Natural killer cell (primary cell): ENCODE measurements at regions not wholly inside any gene's neighbourhood (a gene's known extent, or its start where the extent isn't known, plus 50 kb on each side); places are given as distances from the start of the nearest gene placed in this dataset.

Experiments used
- ATAC-seq, 3 donors: fragments of 150-1000 bp in 2 of 3; fragments of 200-7000 bp in 1 of 3; cut with Tn5 transposase; 1 replicate in 1 of 3; 2 replicates in 2 of 3; pipeline ENCODE4 v1.10.0; 2021; ENCODE audit warnings: mild to moderate bottlenecking in 2 of 3, moderate library complexity in 2 of 3
- DNase-seq, 2 donors: peaks; one replicate each; pipeline versions ENCODE4 v3.0.0 to v3.0.0-alpha.2; 2013 to 2021; ENCODE audit warnings: mixed read lengths in 1 of 2
- H3K27ac ChIP-seq: one replicate; pipeline ENCODE4 v1.5.1; 2013; ENCODE audit warnings: mild to moderate bottlenecking, low read length
- H3K27me3 ChIP-seq: one replicate; pipeline ENCODE4 v1.6.1; 2013; ENCODE audit warnings: low read length; ENCODE audit not compliant: control insufficient read depth, insufficient read depth
- H3K36me3 ChIP-seq: one replicate; pipeline ENCODE4 v1.6.1; 2013; ENCODE audit warnings: low read length; ENCODE audit not compliant: control insufficient read depth, insufficient read depth
- H3K4me1 ChIP-seq: one replicate; pipeline ENCODE4 v1.6.1; 2013; ENCODE audit warnings: low read length; ENCODE audit not compliant: control insufficient read depth, insufficient read depth
- H3K4me3 ChIP-seq: one replicate; pipeline ENCODE4 v1.5.1; 2013; ENCODE audit warnings: low read length
- H3K9me3 ChIP-seq: one replicate; pipeline ENCODE4 v1.6.1; 2013; ENCODE audit warnings: low read length; ENCODE audit not compliant: control insufficient read depth, insufficient read depth
- H3K27ac Mint-ChIP-seq, 2 donors: one replicate each; pipeline ENCODE4 v1.8.0; 2022; ENCODE audit warnings: mild to moderate bottlenecking in 2 of 2, mixed read lengths in 2 of 2, moderate library complexity in 1 of 2
- H3K27me3 Mint-ChIP-seq, 2 donors: one replicate each; pipeline ENCODE4 v1.8.0; 2022; ENCODE audit warnings: low read depth in 2 of 2, mixed read lengths in 2 of 2
- H3K36me3 Mint-ChIP-seq: one replicate; pipeline ENCODE4 v1.8.0; 2022; ENCODE audit warnings: mixed read lengths
- H3K4me1 Mint-ChIP-seq, 2 donors: one replicate each; pipeline ENCODE4 v1.8.0; 2022; ENCODE audit warnings: mixed read lengths in 2 of 2
- H3K4me3 Mint-ChIP-seq: one replicate; pipeline ENCODE4 v1.8.0; 2022; ENCODE audit warnings: mild to moderate bottlenecking, moderate library complexity, mixed read lengths
- H3K9me3 Mint-ChIP-seq, 2 donors: one replicate each; pipeline ENCODE4 v1.8.0; 2022; ENCODE audit warnings: mixed read lengths in 2 of 2
- WGBS: methylation state at CpG from one replicate; pipeline ENCODE4 v1.1.7; 2013; ENCODE audit warnings: missing lambda C conversion rate; ENCODE audit not compliant: insufficient coverage; 5-methylcytosine and 5-hydroxymethylcytosine counted together
- intact Hi-C: fragments of 100-400 bp; cut with micrococcal nuclease; formaldehyde crosslinking; loops from one replicate; pipeline ENCODE4 v1.14.2; 2022
- TF ChIP-seq, protein P1 (sequence below): fragments of 200-600 bp; IDR thresholded peaks from one replicate; pipeline ENCODE4 v1.8.0; 2022; ENCODE audit warnings: antibody characterized with exemption

DNA sequence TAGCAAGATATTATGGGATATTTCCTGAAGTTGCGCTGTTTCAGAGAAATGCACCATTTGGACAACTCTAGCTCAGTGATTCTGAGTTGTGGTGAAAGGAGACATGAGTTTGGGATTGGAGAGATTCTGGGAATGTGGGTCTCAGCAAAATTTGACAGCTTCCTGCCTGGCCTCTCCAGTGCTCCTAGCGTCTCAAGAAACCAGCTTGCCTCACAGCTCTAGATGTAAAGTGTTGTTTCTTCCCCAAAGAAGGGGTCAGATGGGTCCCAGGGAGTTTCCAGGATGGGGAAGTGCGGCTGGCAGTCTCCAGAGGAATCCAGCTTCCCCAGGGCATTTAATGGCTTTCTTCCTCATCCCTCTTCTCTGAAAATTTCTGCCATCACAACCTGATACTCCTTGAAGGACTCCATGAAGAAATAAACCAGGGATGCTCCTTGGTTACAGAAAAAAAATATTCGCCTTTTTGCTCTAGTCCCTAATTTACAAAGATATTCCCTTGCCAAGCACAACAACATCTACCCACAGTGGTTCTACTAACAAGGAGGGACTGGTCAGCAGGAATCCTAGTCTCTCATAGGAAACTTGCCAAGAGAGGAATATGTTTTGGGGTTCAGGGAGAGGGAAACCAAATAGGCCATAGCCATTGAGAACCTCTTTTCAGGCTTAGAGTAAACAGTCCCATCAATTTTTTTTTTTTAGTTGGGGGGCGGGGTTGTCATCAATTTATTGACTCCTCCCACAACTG is 185.4 kb upstream of the E2F8 start:
- H3K9me3 Mint-ChIP-seq: no peaks in the 10 kb centered on the region
- H3K4me1 ChIP-seq: no peaks in the 10 kb centered on the region
- WGBS: 48% methylated on average over 5 of the region's 5 CpGs
- no peak overlapping the region for H3K4me3 Mint-ChIP-seq
- DNase-seq (no peak), ATAC-seq (no peak)
- H3K36me3 ChIP-seq: no peaks in the 10 kb centered on the region
- intact Hi-C loops: no loop called here
- H3K27ac Mint-ChIP-seq: no peak overlapping the region
- TF ChIP-seq, protein P1, sequence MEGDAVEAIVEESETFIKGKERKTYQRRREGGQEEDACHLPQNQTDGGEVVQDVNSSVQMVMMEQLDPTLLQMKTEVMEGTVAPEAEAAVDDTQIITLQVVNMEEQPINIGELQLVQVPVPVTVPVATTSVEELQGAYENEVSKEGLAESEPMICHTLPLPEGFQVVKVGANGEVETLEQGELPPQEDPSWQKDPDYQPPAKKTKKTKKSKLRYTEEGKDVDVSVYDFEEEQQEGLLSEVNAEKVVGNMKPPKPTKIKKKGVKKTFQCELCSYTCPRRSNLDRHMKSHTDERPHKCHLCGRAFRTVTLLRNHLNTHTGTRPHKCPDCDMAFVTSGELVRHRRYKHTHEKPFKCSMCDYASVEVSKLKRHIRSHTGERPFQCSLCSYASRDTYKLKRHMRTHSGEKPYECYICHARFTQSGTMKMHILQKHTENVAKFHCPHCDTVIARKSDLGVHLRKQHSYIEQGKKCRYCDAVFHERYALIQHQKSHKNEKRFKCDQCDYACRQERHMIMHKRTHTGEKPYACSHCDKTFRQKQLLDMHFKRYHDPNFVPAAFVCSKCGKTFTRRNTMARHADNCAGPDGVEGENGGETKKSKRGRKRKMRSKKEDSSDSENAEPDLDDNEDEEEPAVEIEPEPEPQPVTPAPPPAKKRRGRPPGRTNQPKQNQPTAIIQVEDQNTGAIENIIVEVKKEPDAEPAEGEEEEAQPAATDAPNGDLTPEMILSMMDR: no peak
- H3K27ac ChIP-seq: no peak overlapping the region
- no peak overlapping the region for H3K4me3 ChIP-seq
- no peaks in the 10 kb centered on the region for H3K27me3 ChIP-seq
- H3K27me3 Mint-ChIP-seq: peaks cover 30 to 61% of the 10 kb centered on the region in 2 donors
- H3K9me3 ChIP-seq: no peaks in the 10 kb centered on the region
- no peaks in the 10 kb centered on the region for H3K4me1 Mint-ChIP-seq
- no peaks in the 10 kb centered on the region for H3K36me3 Mint-ChIP-seq

DNA sequence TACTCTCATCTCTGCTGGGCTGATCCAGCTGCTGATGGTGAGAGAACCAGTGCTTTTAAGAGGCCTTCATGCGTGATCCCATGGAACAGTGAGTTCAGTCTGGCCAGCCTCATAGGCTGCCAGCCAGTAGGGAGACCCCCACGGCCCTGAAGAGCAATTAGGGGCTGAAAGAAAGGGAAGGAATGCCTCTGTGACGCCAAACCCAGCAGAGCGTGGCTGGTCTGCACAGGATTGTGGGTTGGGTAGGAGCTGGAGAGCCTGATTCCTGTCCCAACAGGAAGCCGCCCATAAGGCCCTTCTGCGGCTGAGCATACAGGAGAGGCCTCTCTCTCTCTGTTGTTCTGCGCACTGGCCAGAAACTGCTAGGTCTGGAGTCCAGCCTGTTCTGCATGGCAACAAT is 181.5 kb upstream of the E2F8 start:
- TF ChIP-seq, protein P1: no peak
- Histone ChIP-seq H3K9me3 (no peaks in the 10 kb centered on the region), H3K27ac (no peak overlapping the region), H3K4me3 (no peak overlapping the region), H3K27me3 (no peaks in the 10 kb centered on the region), H3K4me1 (no peaks in the 10 kb centered on the region), H3K36me3 (no peaks in the 10 kb centered on the region)
- Mint-ChIP-seq H3K36me3 (no peaks in the 10 kb centered on the region), H3K9me3 (no peaks in the 10 kb centered on the region), H3K27me3 (peaks cover 30 to 37% of the 10 kb centered on the region in 2 donors), H3K4me1 (no peaks in the 10 kb centered on the region), H3K4me3 (no peak overlapping the region), H3K27ac (no peak overlapping the region)
- ATAC-seq: no peak
- DNase-seq: no peak
- intact Hi-C loops: no loop called here
- 80% methylated on average over 7 of the region's 7 CpGs for WGBS

DNA sequence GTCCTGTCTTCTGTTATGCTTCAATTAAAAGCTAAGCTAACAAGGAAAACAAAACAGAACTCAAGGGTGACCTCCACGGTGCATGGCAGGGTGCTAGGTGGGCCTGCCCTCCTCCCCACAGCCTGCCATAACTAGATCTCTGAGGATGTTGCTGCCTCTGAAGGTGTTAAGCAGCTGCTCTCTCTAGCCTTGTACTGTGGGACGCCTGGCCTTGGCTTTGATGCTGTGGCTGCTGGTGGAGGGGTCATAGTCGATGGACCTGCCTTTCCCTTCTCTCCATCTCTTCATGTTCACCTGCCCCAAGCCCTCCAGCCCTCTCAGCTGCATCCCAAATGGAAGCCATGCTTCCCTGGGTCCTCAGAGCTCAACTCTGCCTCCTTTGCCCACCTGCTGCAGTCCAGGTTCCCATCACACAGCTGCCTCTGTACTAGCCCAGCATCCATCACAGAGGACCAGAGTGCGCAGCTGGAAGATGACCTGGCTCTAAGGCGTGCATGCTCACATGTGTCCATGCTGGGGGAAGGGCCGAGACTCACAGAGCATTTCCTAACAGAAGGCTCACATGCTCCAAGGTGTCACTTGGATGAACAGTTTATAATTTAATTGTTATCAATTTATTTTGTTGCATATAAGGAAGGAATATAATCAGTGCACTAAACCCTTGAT is 180.3 kb upstream of the E2F8 start:
- no peak overlapping the region for H3K27ac Mint-ChIP-seq
- H3K36me3 Mint-ChIP-seq: no peaks in the 10 kb centered on the region
- H3K36me3 ChIP-seq: no peaks in the 10 kb centered on the region
- H3K9me3 Mint-ChIP-seq: no peaks in the 10 kb centered on the region
- H3K27me3 ChIP-seq: no peaks in the 10 kb centered on the region
- no peaks in the 10 kb centered on the region for H3K4me1 Mint-ChIP-seq
- ATAC-seq (peak in 1 of 3 donors; percentile 28), DNase-seq (no peak)
- TF ChIP-seq, protein P1: no peak
- H3K27me3 Mint-ChIP-seq: peaks cover 26 to 27% of the 10 kb centered on the region in 2 donors
- WGBS: 67% methylated on average over 6 of the region's 6 CpGs
- H3K9me3 ChIP-seq: no peaks in the 10 kb centered on the region
- H3K4me3 Mint-ChIP-seq: no peak overlapping the region
- intact Hi-C loops: no loop called here
- no peaks in the 10 kb centered on the region for H3K4me1 ChIP-seq
- H3K27ac ChIP-seq: no peak overlapping the region
- no peak overlapping the region for H3K4me3 ChIP-seq
